Right lobe of liver (tissue), 4 donors: ENCODE measurements at regions not wholly inside any gene's neighbourhood (a gene's known extent, or its start where the extent isn't known, plus 50 kb on each side); places are given as distances from the start of the nearest gene placed in this dataset.

Experiments used
- POLR2A ChIP-seq: fragments of 450-650 bp; IDR thresholded peaks from one replicate; pipeline ENCODE4 v1.6.1; 2017; ENCODE audit warnings: antibody characterized with exemption, mild to moderate bottlenecking
- TF ChIP-seq, protein P1 (sequence below), 4 donors: fragments of 200-600 bp in 3 of 4; fragments of 450-650 bp in 1 of 4; IDR thresholded peaks; one replicate each; pipeline versions ENCODE4 v1.5.1 to v1.8.0; 2016 to 2022; ENCODE audit warnings: antibody characterized with exemption in 4 of 4, mild to moderate bottlenecking in 2 of 4
- donor health status: DM: no; HTN: no; CAD: no.
- donor health status: DM: no; HTN: no; CAD: no.
- donor health status: DM: no; HTN: yes; CAD: no.

DNA sequence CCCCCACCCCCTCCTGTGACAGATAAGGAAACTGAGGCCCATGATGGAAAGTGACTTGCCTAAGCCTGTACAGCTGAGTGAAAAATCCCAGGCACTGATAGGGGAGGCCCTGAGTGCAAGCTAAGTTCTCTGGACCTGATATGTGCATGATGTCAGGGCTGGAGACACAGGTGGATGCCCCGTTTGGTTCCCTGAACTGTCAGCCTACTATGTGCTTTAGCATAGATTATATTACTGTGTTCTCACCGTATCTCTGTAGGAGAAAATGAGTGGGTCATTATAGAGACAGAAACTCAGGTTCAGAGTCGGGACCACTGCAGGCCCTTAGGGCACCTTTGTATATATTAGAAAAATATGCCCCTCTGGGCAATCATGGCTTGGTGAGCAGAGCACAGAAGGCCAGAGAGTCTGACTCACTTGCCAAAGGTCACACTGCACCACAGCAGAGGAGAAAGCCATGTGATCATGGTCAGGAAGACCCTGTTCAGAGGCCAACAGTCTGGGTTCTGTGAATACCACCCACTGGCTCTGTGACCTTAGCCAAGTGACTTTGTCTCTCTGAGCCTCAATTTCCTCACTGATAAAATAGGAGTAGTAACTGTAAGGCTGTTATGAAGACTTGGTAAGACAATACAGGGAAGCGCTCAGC lies 145.8 kb upstream of the WNT4 start:
- TF ChIP-seq, protein P1, sequence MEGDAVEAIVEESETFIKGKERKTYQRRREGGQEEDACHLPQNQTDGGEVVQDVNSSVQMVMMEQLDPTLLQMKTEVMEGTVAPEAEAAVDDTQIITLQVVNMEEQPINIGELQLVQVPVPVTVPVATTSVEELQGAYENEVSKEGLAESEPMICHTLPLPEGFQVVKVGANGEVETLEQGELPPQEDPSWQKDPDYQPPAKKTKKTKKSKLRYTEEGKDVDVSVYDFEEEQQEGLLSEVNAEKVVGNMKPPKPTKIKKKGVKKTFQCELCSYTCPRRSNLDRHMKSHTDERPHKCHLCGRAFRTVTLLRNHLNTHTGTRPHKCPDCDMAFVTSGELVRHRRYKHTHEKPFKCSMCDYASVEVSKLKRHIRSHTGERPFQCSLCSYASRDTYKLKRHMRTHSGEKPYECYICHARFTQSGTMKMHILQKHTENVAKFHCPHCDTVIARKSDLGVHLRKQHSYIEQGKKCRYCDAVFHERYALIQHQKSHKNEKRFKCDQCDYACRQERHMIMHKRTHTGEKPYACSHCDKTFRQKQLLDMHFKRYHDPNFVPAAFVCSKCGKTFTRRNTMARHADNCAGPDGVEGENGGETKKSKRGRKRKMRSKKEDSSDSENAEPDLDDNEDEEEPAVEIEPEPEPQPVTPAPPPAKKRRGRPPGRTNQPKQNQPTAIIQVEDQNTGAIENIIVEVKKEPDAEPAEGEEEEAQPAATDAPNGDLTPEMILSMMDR (IDR thresholded peaks at IDR 0.05): no peak
- TF ChIP-seq POLR2A: no peak
